DND-41 (cell line): ENCODE measurements at regions not wholly inside any gene's neighbourhood (a gene's known extent, or its start where the extent isn't known, plus 50 kb on each side); places are given as distances from the start of the nearest gene placed in this dataset.
"Not testable (repeated sequence)": the region's sequence is repeated elsewhere in the genome, so short reads cannot be mapped to it uniquely, and the experiment has no call there.

Source experiments
- ATAC-seq: fragments of 200-7000 bp; cut with Tn5 transposase; 3 replicates; pipeline ENCODE4 v1.9.1; 2021; ENCODE audit warnings: low read depth; ENCODE audit not compliant: insufficient read depth
- DNase-seq: peaks from one replicate; pipeline ENCODE4 v3.0.0-alpha.2; 2020
- H2AFZ ChIP-seq: 2 replicates; pipeline ENCODE4 v1.6.0; 2012; ENCODE audit warnings: low read depth, low read length
- H3K27ac ChIP-seq: 2 replicates; pipeline ENCODE4 v1.5.1; 2012; ENCODE audit warnings: low read length, inconsistent platforms
- H3K27me3 ChIP-seq: fragments of 200-600 bp; sonication (generic); 2 replicates; pipeline ENCODE4 v1.6.0; 2012; ENCODE audit warnings: low read length, mild to moderate bottlenecking, inconsistent platforms; ENCODE audit not compliant: insufficient read depth, poor library complexity
- H3K36me3 ChIP-seq: 2 replicates; pipeline ENCODE4 v1.5.1; 2012; ENCODE audit warnings: low read length, inconsistent platforms; ENCODE audit not compliant: insufficient read depth
- H3K4me1 ChIP-seq: 2 replicates; pipeline ENCODE4 v1.5.1; 2012; ENCODE audit warnings: mild to moderate bottlenecking, low read length; ENCODE audit not compliant: insufficient read depth
- H3K4me2 ChIP-seq: 2 replicates; pipeline ENCODE4 v1.6.0; 2012; ENCODE audit warnings: mild to moderate bottlenecking, moderate library complexity, low read length, inconsistent platforms; ENCODE audit not compliant: insufficient read depth
- H3K4me3 ChIP-seq, 2 experiments: fragments of 200-600 bp in 1 of 2; shearing (Covaris generic) in 1 of 2; 2 replicates each; pipeline ENCODE4 v1.5.1; 2012 to 2016; ENCODE audit warnings: inconsistent platforms in 2 of 2, low read length in 2 of 2, mild to moderate bottlenecking in 2 of 2, low read depth in 1 of 2, moderate library complexity in 1 of 2
- H3K79me2 ChIP-seq: 2 replicates; pipeline ENCODE4 v1.6.0; 2012; ENCODE audit warnings: low read length, inconsistent platforms; ENCODE audit not compliant: insufficient read depth
- H3K9ac ChIP-seq: 2 replicates; pipeline ENCODE4 v1.6.0; 2012; ENCODE audit warnings: low read depth, mild to moderate bottlenecking, inconsistent platforms, low read length, moderate library complexity
- H3K9me3 ChIP-seq: 2 replicates; pipeline ENCODE4 v1.5.1; 2012; ENCODE audit warnings: low read length, moderate library complexity, mild to moderate bottlenecking, inconsistent platforms; ENCODE audit not compliant: insufficient read depth, severe bottlenecking
- H4K20me1 ChIP-seq: 2 replicates; pipeline ENCODE4 v1.6.0; 2012; ENCODE audit warnings: low read length; ENCODE audit not compliant: insufficient read depth
- CTCF ChIP-seq: IDR thresholded peaks from 2 replicates; pipeline ENCODE4 v1.5.1; 2012; ENCODE audit warnings: borderline replicate concordance, low read length, moderate library complexity, mild to moderate bottlenecking; ENCODE audit not compliant: poor library complexity, severe bottlenecking; ENCODE audit errors: extremely low read depth
- EZH2 ChIP-seq: IDR thresholded peaks from 3 replicates; pipeline ENCODE4 v1.6.1; 2012; ENCODE audit warnings: borderline replicate concordance, low read depth, mild to moderate bottlenecking, moderate library complexity, low read length, inconsistent platforms; ENCODE audit not compliant: severe bottlenecking

- no peaks in the 10 kb centered on the region for H3K27me3 ChIP-seq
- TF ChIP-seq EZH2 (no peak), CTCF (no peak)
- no peaks in the 10 kb centered on the region for H3K4me1 ChIP-seq
- H3K36me3 ChIP-seq = no peaks in the 10 kb centered on the region
- no peaks in the 10 kb centered on the region for H3K9me3 ChIP-seq
- H3K79me2 ChIP-seq = no peaks in the 10 kb centered on the region
- no peak overlapping the region for H3K9ac ChIP-seq
- ATAC-seq (no peak), DNase-seq (no peak)
- no peaks in the 10 kb centered on the region for H4K20me1 ChIP-seq
- no peak overlapping the region for H2AFZ ChIP-seq
- no peak overlapping the region for H3K4me2 ChIP-seq
- no peak overlapping the region for H3K27ac ChIP-seq
- no peak overlapping the region for H3K4me3 ChIP-seq
Observed at GRCh38 chr10:94123258-94123995, 129.7 kb downstream of the PLCE1 start.

- not testable (repeated sequence) for H3K27ac ChIP-seq
Observed at GRCh38 chr10:94124147-94124546, 130.4 kb downstream of the PLCE1 start.

GRCh38 chr10:94125268-94125667 lies 131.5 kb downstream of the PLCE1 start:
- H3K9ac ChIP-seq, H3K36me3 ChIP-seq, H3K9me3 ChIP-seq, H2AFZ ChIP-seq, H3K27me3 ChIP-seq, H4K20me1 ChIP-seq, H3K27ac ChIP-seq, H3K4me1 ChIP-seq, DNase-seq, H3K79me2 ChIP-seq, H3K4me2 ChIP-seq, ATAC-seq, H3K4me3 ChIP-seq: not testable (repeated sequence)

More at GRCh38 chr10:94124147-94124546, 130.4 kb downstream of the PLCE1 start:
- not testable (repeated sequence) for H3K4me1 ChIP-seq, H3K36me3 ChIP-seq, DNase-seq, H3K9me3 ChIP-seq, ATAC-seq, H3K4me3 ChIP-seq, H3K27me3 ChIP-seq, H4K20me1 ChIP-seq, H2AFZ ChIP-seq, H3K9ac ChIP-seq, H3K79me2 ChIP-seq, H3K4me2 ChIP-seq

- no peaks in the 10 kb centered on the region for H3K4me1 ChIP-seq
- DNase-seq (no peak), ATAC-seq (no peak)
- H3K4me2 ChIP-seq = no peak overlapping the region
- H2AFZ ChIP-seq = no peak overlapping the region
- no peaks in the 10 kb centered on the region for H3K79me2 ChIP-seq
- no peak for TF ChIP-seq CTCF
- no peak for TF ChIP-seq EZH2
- H3K4me3 ChIP-seq = no peak overlapping the region
- H3K27me3 ChIP-seq = no peaks in the 10 kb centered on the region
- no peaks in the 10 kb centered on the region for H3K9me3 ChIP-seq
- H3K36me3 ChIP-seq = no peaks in the 10 kb centered on the region
- no peaks in the 10 kb centered on the region for H4K20me1 ChIP-seq
- H3K9ac ChIP-seq = no peak overlapping the region
- H3K27ac ChIP-seq = no peak overlapping the region
Observed at GRCh38 chr10:94125856-94126255, 132.1 kb downstream of the PLCE1 start.
